ENCODE measurements at regions not wholly inside any gene's neighbourhood (a gene's known extent, or its start where the extent isn't known, plus 50 kb on each side); places are given as distances from the start of the nearest gene placed in this dataset.

GRCh38 chr3:94195381-94195780 lies 132.5 kb downstream of the NSUN3 start:
- intact Hi-C loops (cut with micrococcal nuclease; ENCODE audit: unreplicated experiment): no loop called here
- Mint-ChIP-seq H3K9me3 (ENCODE audit: low read depth, unreplicated experiment) (no peaks in the 10 kb centered on the region), H3K36me3 (ENCODE audit: insufficient read depth, unreplicated experiment) (no peaks in the 10 kb centered on the region), H3K27ac (ENCODE audit: unreplicated experiment) (no peak overlapping the region), H3K4me1 (ENCODE audit: low read depth, unreplicated experiment) (no peaks in the 10 kb centered on the region), H3K27me3 (ENCODE audit: unreplicated experiment) (no peaks in the 10 kb centered on the region), H3K4me3 (ENCODE audit: low read depth, unreplicated experiment) (no peak overlapping the region)
- no peak for DNase-seq
- CTCF ChIA-PET: no interaction called here
- TF ChIP-seq CTCF (IDR thresholded peaks at IDR 0.05; ENCODE audit: unreplicated experiment): no peak
- no TSS peak for BruUV-seq (replicated peaks)

- CTCF ChIA-PET: no interaction called here
- DNase-seq: no peak
- no peak overlapping the region for H3K27ac Mint-ChIP-seq (ENCODE audit: unreplicated experiment)
- no peak overlapping the region for H3K4me3 Mint-ChIP-seq (ENCODE audit: low read depth, unreplicated experiment)
- H3K36me3 Mint-ChIP-seq (ENCODE audit: insufficient read depth, unreplicated experiment): no peaks in the 10 kb centered on the region
- no TSS peak for BruUV-seq (replicated peaks)
- no peaks in the 10 kb centered on the region for H3K9me3 Mint-ChIP-seq (ENCODE audit: low read depth, unreplicated experiment)
- no peak for TF ChIP-seq CTCF (IDR thresholded peaks at IDR 0.05; ENCODE audit: unreplicated experiment)
- intact Hi-C loops (cut with micrococcal nuclease; ENCODE audit: unreplicated experiment): no loop called here
- H3K27me3 Mint-ChIP-seq (ENCODE audit: unreplicated experiment): no peaks in the 10 kb centered on the region
- H3K4me1 Mint-ChIP-seq (ENCODE audit: low read depth, unreplicated experiment): no peaks in the 10 kb centered on the region
Observed at GRCh38 chr3:94206291-94206690, 143.4 kb downstream of the NSUN3 start.

GRCh38 chr3:94210256-94210655 lies 147.4 kb downstream of the NSUN3 start:
- intact Hi-C loops (cut with micrococcal nuclease; ENCODE audit: unreplicated experiment): no loop called here
- no peak overlapping the region for H3K4me3 Mint-ChIP-seq (ENCODE audit: low read depth, unreplicated experiment)
- H3K36me3 Mint-ChIP-seq (ENCODE audit: insufficient read depth, unreplicated experiment): no peaks in the 10 kb centered on the region
- no peaks in the 10 kb centered on the region for H3K9me3 Mint-ChIP-seq (ENCODE audit: low read depth, unreplicated experiment)
- no peak for DNase-seq
- H3K27ac Mint-ChIP-seq (ENCODE audit: unreplicated experiment): no peak overlapping the region
- no peaks in the 10 kb centered on the region for H3K27me3 Mint-ChIP-seq (ENCODE audit: unreplicated experiment)
- no peak for TF ChIP-seq CTCF (IDR thresholded peaks at IDR 0.05; ENCODE audit: unreplicated experiment)
- CTCF ChIA-PET: no interaction called here
- no peaks in the 10 kb centered on the region for H3K4me1 Mint-ChIP-seq (ENCODE audit: low read depth, unreplicated experiment)
- no TSS peak for BruUV-seq (replicated peaks)

- Mint-ChIP-seq H3K9me3 (ENCODE audit: low read depth, unreplicated experiment) (no peaks in the 10 kb centered on the region), H3K4me1 (ENCODE audit: low read depth, unreplicated experiment) (no peaks in the 10 kb centered on the region), H3K27ac (ENCODE audit: unreplicated experiment) (no peak overlapping the region), H3K36me3 (ENCODE audit: insufficient read depth, unreplicated experiment) (no peaks in the 10 kb centered on the region), H3K4me3 (ENCODE audit: low read depth, unreplicated experiment) (no peak overlapping the region), H3K27me3 (ENCODE audit: unreplicated experiment) (no peaks in the 10 kb centered on the region)
- intact Hi-C loops (cut with micrococcal nuclease; ENCODE audit: unreplicated experiment): no loop called here
- no peak for DNase-seq
- CTCF ChIA-PET: no interaction called here
- no peak for TF ChIP-seq CTCF (IDR thresholded peaks at IDR 0.05; ENCODE audit: unreplicated experiment)
- BruUV-seq (replicated peaks): no TSS peak
Observed at GRCh38 chr3:94217406-94217805, 154.5 kb downstream of the NSUN3 start.

GRCh38 chr3:94220426-94220825 lies 157.6 kb downstream of the NSUN3 start:
- Mint-ChIP-seq H3K4me1 (ENCODE audit: low read depth, unreplicated experiment) (peaks cover under 1% of the 10 kb centered on the region), H3K4me3 (ENCODE audit: low read depth, unreplicated experiment) (no peak overlapping the region), H3K27ac (ENCODE audit: unreplicated experiment) (no peak overlapping the region), H3K9me3 (ENCODE audit: low read depth, unreplicated experiment) (no peaks in the 10 kb centered on the region), H3K27me3 (ENCODE audit: unreplicated experiment) (no peaks in the 10 kb centered on the region), H3K36me3 (ENCODE audit: insufficient read depth, unreplicated experiment) (no peaks in the 10 kb centered on the region)
- intact Hi-C loops (cut with micrococcal nuclease; ENCODE audit: unreplicated experiment): no loop called here
- DNase-seq: no peak
- CTCF ChIA-PET: no interaction called here
- no peak for TF ChIP-seq CTCF (IDR thresholded peaks at IDR 0.05; ENCODE audit: unreplicated experiment)
- no TSS peak for BruUV-seq (replicated peaks)
